NK-92 (cell line): ENCODE measurements at regions not wholly inside any gene's neighbourhood (a gene's known extent, or its start where the extent isn't known, plus 50 kb on each side); places are given as distances from the start of the nearest gene placed in this dataset.

Source experiments
- DNase-seq: peaks from one replicate; lab custom pipeline; 2025; ENCODE audit not compliant: unreplicated experiment; lab: John Stamatoyannopoulos, UW

DNA sequence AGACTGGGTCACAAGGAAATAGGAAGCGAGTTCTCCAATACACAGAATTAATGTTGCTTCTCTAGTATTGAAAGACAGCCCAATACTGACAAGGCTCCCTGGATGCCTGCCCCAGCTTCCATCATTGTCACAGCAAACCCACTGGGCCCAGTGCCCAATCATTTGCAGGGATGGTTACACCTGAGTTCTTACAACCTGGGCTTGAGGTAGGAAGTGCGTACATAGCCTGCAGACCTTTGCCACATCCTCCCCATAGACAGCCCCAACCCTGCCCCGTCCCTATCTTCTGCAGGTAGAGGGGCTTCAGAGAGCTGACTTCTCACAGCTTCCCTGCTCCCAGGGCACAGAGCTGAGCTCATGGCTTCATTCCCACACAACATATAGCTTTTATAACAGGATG is 108.1 kb upstream of the UBL3 start:
- DNase-seq, result no peak

DNA sequence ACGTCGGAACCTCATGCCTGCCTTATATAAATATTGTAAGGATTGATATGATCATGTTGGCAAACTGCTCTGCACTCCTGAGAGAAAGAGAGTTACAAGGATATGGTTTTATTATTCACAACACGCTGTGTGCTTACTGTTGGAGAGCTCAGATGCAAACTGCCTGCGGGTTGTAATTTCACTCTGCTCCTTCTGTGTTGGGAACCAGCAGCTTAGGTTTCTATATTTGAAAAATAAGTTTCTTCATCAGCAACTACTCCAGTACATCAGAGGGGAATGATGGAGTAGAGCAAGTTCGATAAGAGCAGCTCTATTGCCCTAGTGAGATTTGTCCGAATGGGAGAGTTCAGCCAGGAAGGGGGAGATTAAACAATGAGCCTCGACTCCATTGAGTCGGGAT is 106.9 kb upstream of the UBL3 start:
- no peak for DNase-seq

DNA sequence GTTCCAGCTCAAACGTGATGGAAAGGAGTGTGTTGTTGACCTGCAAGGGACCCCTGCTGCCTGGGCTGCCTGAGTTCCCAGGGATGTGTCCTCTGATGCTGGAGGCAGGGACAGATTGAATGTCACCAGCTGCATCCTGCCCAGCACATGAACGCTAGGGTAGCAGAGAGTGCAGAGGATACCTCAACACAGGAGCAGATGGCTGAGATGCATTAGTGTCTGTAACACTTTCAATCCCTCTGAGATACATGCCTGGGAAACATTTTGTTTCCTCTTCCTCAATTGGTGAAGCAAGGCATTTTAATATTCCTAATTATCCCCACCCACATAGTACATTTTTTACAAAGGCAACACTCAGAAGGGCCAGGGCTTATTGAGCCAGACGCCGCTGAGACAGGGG is 106.4 kb upstream of the UBL3 start:
- no peak for DNase-seq

DNA sequence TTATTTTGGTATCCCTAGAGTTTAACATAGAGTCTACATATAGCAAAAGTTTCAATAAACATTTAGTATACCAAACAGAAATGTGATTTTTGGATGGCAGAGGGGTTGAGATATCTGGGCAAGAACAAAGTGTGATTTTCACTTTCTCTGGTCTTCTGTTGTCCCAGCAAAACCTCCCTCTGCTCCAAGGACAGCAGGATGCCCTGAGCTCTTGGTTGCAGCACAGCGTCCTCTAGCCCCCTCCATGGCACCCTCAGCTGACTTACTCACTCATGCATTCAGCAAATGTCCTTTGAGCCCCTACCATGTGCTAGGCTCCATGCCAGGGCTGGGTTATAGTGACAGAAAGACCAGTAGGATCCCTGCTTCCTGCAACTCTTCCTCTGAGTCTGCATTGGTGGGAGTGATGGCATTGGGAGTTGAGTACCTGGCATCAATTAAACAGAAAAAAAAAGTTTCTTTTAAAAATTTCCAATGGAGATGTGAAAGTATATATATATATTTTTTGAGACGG is 104.8 kb upstream of the UBL3 start:
- no peak for DNase-seq

- DNase-seq, result no peak
Observed at GRCh38 chr13:29954082-29955028, 103.9 kb upstream of the UBL3 start.

GRCh38 chr13:29953542-29953941 is 103.1 kb upstream of the UBL3 start:
- no peak for DNase-seq

GRCh38 chr13:29952245-29952644 is 101.8 kb upstream of the UBL3 start:
- no peak for DNase-seq

GRCh38 chr13:29948791-29949190 is 98.4 kb upstream of the UBL3 start:
- DNase-seq, result no peak

DNA sequence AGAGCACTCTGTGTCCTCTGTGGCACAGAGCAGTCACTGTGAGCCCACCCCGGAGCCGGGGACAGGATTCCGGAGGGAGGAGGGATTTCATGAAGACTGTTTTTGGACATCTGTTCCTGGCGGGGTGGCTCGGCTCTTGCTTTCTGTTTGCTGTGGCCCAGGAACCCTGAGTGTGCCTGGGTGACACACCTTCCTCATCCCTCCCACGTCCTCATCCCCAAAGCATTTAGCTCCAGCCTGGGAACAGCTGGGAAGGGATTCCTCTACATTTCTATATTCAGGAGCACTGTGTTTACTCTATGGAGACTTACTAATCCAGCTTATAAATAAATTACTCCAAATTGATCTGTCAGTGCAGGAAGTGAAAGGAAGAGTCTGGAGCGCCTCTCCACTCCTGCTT is 97.8 kb upstream of the UBL3 start:
- no peak for DNase-seq

- DNase-seq, result no peak
Observed at GRCh38 chr13:29947839-29948238, 97.4 kb upstream of the UBL3 start.

GRCh38 chr13:29946093-29946492 is 95.7 kb upstream of the UBL3 start:
- no peak for DNase-seq

DNA sequence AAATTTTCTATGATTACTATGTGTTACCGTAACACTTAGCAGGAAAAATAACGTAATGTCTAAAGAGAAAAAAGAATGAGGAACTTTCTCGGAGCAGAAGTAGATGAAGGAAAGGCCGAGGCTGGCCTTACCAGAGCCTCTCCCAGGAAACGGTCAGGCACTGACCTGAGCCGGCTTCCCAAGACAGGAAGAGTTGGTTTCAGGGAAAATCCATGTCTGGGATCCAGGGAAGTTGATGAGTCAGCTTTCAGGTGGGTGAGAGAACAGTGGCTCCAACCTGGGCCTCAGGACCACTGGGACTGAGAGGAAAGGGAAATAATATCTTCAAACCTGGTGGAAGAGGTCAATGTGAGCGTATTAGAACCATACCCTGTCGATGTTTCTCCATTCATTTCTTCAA is 93.3 kb upstream of the UBL3 start:
- no peak for DNase-seq

DNA sequence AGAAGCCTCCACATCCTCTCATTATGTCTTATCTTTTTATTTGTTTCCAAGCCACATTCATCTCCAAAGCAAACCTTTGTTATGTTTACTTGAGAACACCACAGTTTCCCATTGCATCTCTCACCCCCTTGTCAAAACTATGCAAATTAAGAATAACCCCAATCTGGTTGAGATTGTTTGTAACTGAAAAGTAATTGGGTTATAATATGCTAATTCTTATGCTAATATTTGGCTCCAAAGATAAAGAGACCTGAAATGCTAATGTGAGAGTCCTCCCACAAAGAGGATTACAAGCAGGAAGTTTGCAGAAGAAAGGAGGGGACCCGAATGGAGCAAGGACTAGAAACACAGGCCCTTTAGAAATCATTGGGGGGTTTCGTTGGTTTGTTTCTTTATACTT is 92.9 kb upstream of the UBL3 start:
- no peak for DNase-seq

DNA sequence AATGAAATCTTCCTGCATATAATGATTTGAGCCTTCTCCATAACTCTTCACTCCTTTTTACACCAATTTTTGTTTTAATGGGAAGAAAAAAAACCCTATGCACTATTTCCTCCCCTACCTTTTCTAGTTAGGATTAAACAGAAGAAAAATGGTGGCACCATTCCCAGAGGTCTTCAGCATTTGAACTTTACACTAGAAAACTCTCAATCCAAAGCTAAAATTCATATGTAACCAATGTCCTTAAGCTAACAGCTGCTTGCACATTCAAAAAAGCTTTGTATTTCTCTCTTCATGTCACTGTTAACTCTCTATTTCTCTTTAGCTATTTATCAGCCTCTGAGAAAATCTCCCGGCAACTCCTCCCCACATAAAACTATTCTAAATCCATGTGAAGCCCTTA is 90.3 kb upstream of the UBL3 start:
- DNase-seq, result no peak

DNA sequence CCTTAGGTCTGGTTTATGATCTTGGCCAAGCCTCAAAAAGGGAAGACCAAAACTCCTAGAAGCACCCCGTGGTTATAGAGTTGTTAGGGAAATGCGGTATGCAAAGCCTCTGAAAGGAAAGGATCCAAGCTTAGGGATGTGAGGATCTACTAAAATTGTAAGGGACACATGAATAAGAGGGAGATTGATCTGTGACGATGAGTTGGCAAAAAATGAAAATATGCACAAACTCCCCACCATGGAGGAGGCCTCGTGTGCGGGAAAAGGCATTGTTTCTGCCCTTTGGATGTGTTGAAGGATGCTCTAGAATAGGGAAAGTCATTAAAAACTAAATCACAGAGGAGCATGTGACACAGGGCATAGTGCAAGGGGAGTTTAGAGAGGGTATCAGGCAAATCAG is 88.7 kb upstream of the UBL3 start:
- no peak for DNase-seq

DNA sequence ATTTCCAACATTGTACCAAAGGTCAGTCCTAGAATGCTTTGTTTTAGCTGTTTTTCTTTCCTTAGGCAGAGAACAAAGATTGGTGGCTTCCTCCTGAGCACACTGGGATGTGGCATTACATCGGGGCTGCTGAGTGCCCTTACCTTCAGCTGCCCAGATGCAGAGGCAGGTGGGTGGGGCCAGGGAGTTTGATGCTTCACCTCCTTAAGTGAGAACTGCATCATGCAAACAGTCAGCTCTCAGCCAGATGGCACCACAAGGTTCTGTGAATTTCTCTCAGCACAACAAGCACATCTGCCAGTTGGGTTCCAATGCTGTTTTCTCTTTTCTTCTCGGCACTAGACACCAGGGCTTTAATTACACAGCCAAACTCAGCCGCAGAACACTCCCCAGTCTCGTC is 87.4 kb upstream of the UBL3 start:
- no peak for DNase-seq

- DNase-seq, result no peak
Observed at GRCh38 chr13:29937379-29937778, 87.0 kb upstream of the UBL3 start.

DNA sequence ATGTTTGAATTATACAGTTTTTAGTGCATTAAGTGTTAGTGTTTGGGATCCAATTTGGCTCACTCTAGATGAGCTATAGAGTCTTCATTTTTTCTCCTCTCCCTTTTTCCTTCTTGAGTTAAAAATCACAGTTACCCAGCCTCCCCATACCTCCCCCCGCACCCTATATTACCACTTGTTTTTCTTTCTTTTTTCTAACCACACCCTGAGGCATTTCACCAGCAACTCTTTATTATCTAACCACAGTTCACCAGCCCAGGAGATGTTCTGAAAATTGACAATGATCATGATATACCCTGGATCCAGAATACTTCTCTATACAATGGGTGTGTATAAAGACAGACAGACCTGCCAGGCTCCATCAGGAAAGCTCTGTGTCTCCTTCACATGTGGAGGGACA is 86.5 kb upstream of the UBL3 start:
- no peak for DNase-seq

DNA sequence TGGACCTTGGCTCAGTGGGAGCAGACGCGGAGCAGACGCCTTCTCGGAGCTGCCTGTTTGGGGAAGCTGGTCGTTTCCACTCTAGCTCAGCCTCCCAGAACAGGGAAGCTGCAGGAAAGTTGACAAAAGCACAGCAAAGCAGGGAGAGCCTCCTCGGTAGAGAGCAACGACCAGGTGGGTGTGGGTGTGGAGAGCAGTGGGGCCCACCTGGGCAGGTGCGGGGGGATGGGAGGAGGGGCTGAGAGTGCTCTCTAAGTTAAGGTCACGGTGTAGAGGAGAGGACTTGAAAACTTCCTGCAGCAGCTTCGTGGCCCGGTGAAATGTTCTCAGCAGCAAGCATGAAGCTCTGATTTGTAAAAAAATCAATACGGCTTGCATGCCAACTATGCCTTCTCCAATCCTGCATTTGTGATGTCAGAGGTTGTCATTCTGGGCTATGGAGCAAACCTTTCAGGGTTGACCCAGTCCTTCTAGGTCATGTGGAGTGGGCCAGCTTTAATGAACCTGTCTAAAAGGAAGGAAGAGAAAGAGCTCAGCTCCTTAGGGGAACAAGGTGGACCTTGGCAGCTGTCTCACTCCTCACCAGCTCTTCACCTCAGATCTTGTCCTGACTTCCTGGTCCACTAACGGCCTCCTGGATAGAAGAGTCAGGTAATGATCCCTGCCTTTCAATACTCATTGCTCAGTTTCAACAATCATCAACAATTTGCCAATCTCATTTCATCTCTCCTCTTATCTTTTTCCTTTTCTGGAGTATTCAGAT is 85.8 kb upstream of the UBL3 start:
- DNase-seq, result no peak

DNA sequence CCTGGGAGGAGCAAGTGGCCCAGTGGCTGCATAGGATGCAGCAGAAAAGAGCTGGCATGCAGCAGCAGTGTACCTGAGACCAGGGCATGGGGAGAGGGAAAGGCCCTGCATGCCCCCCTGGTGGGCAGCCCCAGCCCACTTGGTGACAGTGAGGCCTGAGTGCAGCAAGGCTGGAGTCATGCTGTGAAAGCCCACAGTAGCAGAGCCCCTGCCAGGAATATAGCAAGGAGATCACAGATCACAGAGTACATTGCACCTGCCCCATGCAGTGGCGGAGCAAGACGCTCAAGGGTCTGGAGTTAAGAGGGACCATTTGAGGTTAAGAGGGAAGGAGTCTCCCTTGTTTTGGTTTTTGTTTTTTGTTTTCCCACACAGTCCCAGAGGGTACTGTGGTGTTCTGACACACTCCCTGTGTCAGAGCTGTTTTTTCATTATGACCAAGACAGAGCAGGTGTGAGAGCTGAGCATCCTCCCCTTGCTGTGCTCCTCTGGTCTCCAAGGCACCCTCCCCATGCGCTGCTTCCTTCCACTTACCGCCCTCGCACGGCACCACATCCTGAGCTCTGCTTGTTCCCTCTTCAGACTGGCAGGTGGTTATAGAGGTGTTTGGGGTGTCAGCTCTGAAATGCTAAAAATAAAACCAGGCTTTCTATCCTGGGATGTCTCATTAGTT is 85.0 kb upstream of the UBL3 start:
- no peak for DNase-seq

DNA sequence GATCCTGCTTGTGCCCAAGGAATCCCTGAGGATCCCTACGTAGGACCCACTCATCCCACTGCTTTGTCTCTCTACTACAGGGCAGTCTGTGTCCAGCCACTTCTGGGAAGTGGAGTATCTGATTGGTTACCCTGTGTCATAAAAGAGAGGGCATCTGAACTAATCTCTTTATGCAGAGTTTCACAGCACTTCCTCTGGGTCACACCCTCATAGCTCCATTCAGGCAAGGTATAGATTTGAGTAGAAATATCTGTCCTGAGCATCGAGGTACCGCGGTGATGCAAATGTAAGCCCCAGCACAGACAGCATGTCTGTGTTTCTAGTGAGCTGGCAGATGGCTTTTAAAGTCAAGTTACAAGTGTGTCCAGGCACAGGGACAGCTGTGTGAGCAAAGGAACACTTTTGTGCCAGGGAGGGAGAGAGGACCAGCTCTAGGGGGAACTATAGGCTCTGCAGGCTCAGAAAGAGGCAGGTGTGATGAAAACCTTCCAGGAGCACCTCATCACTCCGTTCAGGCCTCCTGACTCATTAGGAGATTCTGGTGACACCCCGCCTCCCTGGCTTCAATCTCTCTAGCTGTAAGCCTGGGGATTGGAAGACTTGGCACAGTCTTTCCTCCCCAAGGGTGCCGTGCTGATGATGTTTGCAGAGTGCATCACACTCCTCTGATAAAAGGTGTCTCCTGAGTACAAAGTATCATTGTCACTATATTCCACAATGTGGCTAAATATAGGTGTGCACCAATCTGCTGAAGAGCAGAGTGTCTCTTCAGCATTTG is 84.3 kb upstream of the UBL3 start:
- DNase-seq, result no peak
